Right hindlimb (tissue), 1 donor: ENCODE measurements at regions not wholly inside any gene's neighbourhood (a gene's known extent, or its start where the extent isn't known, plus 50 kb on each side); places are given as distances from the start of the nearest gene placed in this dataset.

Experiments
- DNase-seq: peaks from one replicate; pipeline ENCODE4 v3.0.0-alpha.2; 2018

DNA sequence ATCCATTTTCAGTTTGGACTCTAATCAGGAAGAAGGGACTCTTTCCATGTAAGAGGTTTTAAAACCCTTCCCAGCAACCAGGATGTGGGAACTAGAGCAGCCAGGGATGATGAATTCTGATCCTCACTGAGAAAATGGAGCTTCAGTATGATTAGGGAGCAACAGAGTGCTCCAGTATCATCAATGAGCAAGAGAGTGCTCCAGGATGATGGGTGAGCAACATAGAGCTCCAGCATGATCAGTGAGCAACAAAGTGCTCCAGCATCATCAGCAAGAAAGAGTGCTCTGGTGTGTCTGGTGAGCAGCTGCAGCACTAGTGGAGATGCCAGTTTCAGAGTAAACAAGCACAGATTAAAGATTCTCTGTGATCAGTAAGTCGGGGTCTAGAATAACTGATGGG lies 106.4 kb upstream of the LPP start:
- DNase-seq = no peak

GRCh38 chr3:188049606-188050530 lies 104.1 kb upstream of the LPP start:
- no peak for DNase-seq

DNA sequence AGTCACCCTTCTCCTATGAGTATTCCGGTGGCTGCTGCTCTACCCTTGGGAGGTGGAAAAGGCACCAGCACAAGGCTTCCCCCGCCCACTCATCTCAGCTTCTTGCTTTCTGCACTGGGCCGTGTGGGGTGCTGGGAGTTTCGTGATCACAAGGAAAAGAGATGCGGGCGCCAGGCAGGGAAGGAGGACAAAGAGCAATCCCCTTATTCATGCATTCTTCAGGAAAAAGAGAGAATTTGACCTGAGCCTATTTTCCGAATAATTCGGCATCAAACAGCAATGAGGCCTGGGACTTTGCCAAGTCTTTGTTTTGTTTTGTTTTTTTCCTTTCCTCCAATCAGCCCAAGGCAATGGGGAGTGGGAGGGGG lies 102.2 kb upstream of the LPP start:
- no peak for DNase-seq

- DNase-seq = peak; percentile 88
Measured at GRCh38 chr3:188052169-188053035, 101.6 kb upstream of the LPP start.

DNA sequence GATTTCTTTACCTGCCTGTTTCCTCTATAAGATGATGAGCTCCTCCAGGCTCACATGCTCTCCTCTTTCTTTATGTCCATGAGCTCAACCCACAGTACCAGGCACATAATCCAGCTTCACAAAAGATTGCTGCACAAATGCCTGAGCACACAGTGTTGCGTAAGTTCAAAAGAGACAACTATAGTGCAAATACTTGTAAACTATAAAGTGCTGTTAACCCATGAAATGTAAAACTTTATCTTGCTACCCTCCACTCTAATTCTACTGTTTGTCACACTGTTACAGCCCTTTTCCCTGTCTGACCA lies 101.0 kb upstream of the LPP start:
- DNase-seq = no peak

DNA sequence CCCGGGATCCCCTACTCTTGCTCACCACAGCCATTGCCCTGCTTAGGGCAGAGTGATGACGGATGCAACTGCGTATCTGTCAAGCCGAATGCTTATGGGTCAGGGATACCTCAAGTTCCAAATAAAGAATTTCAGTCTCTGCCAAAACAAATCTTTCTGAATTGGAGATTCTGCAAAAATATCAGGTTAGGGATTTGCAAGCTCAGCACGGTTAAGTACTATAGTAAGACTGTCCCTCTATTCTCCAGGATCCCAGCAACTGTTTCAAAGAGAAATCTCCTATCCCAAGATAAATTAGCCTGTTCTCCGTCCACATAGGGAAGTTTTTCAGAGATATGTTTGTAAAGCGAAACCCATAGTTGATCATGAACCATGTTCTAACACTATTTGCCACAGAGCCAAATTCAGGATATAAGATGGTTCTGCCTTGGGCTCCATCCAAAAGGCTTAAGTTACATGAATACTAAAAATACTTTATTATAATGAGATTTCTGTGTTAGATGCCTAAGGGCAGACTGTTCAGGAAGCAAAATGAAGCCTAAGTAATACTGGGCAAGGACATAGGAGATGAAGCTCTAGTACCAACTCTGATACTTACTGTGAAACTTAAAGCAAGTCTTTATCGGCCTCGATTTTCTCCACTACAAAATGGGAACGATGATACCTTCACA lies 100.1 kb upstream of the LPP start:
- DNase-seq = no peak

GRCh38 chr3:188054541-188054940 lies 99.4 kb upstream of the LPP start:
- no peak for DNase-seq

DNA sequence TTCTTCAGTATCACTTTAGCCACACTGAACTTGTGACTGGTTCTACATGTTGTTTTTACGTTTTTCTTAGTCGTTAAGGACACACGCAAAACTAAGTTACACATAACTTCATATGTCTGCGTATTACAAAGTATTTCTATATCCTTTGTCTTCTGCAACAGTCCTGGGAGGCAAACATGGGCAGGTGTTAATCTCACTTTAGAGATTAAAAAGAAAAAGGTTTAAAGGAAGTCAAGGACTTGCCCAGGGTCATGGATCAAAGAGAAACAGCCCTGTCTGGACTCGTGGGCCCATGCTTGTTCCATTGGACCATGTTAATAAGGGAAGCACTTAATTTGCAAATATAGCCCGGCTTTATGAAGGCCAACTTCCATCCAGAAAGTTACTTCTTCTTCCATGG lies 98.6 kb upstream of the LPP start:
- DNase-seq = no peak

- no peak for DNase-seq
Measured at GRCh38 chr3:188057124-188057523, 96.8 kb upstream of the LPP start.

DNA sequence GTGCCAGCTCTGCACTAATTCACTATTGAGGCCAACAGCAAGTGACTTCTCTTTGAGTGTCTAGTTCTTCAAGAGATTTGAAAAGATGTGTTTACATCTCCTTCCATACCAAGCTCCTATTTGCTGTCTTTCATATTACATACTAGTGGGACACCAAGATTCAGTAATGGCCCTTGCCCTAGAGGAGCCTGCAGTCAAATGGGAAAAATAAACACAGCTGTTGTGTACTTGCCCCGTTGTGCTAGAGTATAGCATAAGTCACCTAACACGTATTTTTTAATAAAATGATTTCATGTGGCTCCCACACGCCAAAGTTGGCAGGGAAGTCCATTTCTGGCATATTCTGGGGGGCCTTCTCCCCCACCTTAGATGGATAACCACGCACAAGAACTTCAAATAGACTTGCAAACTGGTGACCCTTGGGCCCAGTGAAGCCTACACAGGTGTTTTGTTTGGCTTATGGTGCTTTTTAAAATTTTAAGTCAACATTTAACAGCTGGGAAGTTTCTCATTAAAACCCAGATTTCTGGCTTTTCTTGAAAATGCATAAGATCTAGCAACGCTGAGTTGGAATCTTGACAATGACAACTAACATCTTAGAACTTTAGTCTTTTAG lies 95.3 kb upstream of the LPP start:
- DNase-seq = no peak

DNA sequence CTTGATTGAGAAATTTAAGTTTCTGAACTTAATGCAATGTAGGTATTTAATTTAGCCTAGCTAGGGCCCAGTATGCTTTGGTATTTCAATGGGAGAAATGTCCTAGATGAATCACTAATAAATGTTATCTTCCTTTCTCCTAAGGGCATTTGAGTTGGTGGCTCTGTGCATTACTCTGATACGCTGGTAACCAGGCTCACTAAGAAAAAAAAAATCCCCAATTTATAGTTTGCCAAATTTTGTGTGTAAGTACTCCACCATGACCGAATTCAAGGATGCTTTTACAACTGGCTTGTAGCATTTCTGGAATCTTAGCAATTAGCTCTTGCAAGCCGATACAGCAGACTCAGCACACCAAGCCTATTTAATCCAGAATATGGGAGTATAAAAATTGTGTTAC lies 94.6 kb upstream of the LPP start:
- DNase-seq = no peak

- no peak for DNase-seq
Measured at GRCh38 chr3:188060264-188060835, 93.6 kb upstream of the LPP start.

DNA sequence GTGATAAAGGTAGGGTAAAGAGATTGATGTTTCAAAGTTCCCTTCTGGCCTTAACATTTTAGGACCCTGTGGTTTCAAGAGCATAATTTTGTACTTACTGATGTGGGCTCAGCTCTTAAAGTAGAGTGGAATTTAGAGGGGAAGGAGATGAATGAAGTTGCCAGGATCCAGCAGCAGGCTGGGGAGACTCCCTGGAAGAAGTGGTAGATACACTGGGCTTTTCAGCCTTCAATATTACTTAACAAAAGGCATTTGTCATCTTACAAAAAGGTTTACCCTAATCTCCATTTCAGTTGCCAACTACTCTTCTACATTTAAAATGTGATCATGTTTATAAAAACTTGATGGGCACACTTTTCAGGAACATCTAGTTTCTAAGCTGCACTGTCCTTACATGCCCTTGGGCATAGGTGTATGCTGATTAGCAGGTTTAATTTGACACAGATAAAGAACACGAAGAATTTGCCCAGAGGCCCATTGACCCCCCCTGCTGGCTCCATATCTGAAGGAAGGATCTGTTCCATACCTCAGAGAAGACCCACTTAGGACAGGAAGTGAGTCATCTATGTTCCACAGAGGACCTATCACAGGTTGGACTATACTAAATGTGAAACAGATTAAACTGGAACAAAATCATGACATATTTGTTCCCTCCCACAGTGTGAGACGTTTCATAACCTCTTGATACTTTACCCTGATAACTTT lies 93.0 kb upstream of the LPP start:
- DNase-seq = no peak

DNA sequence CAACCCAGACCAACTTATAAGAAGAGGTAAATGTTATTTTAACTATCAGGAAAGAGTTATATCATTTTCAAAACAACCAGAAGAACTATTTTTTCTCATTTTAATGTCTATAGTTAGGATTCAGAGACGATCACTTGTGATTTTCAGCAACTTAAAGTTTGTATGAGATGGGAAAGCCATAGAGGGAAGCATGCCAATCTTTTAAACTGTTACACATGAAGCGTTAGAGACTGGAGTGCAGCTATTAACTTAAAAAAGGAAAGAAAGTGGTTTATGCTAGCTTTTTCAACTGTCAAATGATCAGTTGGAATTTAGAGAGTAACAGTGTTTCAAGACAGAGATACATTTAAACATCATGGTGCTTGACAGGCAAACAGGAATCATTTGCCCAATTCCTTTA lies 91.7 kb upstream of the LPP start:
- no peak for DNase-seq

GRCh38 chr3:188064831-188065493 lies 89.0 kb upstream of the LPP start:
- DNase-seq = no peak

GRCh38 chr3:188066141-188066540 lies 87.8 kb upstream of the LPP start:
- DNase-seq = no peak

- DNase-seq = no peak
Measured at GRCh38 chr3:188067932-188068331, 86.0 kb upstream of the LPP start.

DNA sequence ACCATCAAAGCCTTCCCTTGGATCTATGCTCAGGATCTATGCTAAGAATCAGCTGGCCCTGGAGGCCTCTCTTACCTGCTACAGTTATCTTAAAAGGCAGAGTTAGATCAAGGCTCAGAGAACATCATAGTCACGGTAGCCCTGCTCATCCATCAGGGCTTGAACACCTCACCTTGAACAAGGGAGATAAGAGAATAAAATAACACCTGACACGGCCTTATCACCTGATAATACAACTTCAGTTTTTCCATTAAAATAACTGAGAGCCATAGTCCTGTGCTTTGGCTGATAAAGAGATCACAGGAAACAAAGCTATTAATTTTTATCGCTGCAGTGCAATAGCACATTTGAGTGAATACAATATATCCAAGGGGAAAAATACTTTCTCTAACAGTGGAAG lies 85.6 kb upstream of the LPP start:
- no peak for DNase-seq

- DNase-seq = no peak
Measured at GRCh38 chr3:188071636-188072035, 82.3 kb upstream of the LPP start.

GRCh38 chr3:188076176-188076575 lies 77.8 kb upstream of the LPP start:
- no peak for DNase-seq

- no peak for DNase-seq
Measured at GRCh38 chr3:188077160-188077799, 76.7 kb upstream of the LPP start.
